Frontal cortex (tissue), 3 donors: ENCODE measurements at regions not wholly inside any gene's neighbourhood (a gene's known extent, or its start where the extent isn't known, plus 50 kb on each side); places are given as distances from the start of the nearest gene placed in this dataset.
"Not testable (repeated sequence)": the region's sequence is repeated elsewhere in the genome, so short reads cannot be mapped to it uniquely, and the experiment has no call there.

Source experiments
- DNase-seq, 2 donors: peaks; one replicate each; pipeline ENCODE4 v3.0.0; 2012; ENCODE audit warnings: low spot score in 2 of 2
- FAIRE-seq: peaks from 2 replicates; lab custom pipeline; 2012; peaks lifted over from hg19 to GRCh38; lab: Jason Lieb, UNC
- donor health status: control.
- donor health status: control.
- donor health status: control.

DNA sequence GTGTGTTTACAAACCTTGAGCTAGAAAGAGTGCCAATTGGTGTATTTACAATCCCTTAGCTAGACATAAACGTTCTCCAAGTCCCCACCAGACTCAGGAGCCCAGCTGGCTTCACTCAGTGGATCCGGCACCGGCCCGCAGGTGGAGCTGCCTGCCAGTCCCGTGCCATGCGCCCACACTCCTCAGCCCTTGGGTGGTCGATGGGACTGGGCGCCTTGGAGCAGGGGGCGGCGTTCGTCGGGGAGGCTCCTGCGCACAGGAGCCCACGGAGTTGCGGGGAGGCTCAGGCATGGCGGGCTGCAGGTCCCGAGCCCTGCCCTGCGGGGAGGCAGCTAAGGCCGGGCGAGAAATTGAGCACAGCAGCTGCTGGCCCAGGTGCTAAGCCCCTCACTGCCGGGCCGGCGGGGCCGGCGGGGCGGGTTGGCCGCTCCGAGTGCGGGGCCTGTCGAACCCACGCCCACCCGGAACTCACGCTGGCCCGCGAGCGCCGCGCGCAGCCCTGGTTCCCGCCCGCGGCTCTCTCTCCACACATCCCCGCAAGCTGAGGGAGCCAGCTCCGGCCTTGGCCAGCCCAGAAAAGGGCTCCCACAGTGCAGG, 1188.0 kb downstream of the NXPH1 start:
- not testable (repeated sequence) for FAIRE-seq, DNase-seq

DNA sequence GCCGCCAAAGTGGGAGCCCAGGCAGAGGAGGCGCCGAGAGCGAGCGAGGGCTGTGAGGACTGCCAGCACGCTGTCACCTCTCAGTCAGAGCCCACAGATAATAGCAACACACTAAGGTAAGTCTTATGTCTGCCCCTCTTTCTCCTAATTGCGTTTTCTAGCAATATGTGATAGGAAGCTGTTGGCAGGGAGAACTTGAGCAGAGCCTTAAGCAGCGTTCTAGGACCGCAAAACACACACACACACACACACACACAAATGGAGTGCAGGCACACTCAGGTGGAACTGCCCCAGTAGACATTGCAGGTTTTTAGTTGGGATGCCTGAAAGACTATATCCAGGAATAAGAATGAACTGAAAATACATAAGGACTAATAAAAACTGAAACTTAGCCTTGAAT, 1188.5 kb downstream of the NXPH1 start:
- DNase-seq, result no peak
- no peak for FAIRE-seq

- no peak for FAIRE-seq
- DNase-seq, result no peak
Observed at GRCh38 chr7:9625953-9626352, 1192.5 kb downstream of the NXPH1 start.

DNA sequence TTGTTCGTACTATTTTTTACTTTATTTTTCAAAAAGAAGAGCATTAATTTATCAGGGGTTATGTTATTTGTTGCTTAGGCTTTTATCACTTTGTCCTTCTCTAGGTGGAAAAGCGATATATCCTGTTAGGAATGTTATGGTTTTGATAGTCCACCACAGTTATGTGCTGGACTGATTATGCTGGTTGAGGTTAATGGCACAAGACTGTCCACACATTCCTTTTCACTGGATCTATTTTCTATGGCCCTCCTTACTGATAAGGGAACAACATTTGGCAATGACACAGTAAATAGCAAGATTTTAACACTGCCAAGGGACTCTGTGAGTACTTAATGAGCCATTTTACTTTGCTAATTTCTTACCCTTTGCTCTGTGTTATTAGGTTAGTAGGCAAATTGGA, 1212.3 kb downstream of the NXPH1 start:
- no peak for FAIRE-seq
- no peak for DNase-seq

DNA sequence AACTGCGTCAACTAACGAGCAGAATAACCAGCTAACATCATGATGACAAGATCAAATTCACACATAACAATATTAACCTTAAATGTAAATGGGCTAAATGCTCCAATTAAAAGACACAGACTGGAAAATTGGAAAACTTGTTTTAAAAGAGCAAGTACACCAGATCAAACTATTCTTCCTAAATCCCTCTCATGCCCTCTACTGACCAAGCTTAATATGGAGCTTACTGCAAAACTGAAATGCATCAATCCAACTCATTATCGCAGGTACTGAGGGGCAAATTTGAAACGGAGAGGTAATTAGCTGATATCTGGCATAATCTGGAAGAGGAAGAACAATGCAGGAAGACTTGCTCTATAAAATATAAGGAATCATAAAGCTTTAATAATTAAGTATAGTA, 1223.8 kb downstream of the NXPH1 start:
- FAIRE-seq (no peak), DNase-seq (no peak)

- FAIRE-seq, result no peak
- DNase-seq, result no peak
Observed at GRCh38 chr7:9671979-9672917, 1238.8 kb downstream of the NXPH1 start.

DNA sequence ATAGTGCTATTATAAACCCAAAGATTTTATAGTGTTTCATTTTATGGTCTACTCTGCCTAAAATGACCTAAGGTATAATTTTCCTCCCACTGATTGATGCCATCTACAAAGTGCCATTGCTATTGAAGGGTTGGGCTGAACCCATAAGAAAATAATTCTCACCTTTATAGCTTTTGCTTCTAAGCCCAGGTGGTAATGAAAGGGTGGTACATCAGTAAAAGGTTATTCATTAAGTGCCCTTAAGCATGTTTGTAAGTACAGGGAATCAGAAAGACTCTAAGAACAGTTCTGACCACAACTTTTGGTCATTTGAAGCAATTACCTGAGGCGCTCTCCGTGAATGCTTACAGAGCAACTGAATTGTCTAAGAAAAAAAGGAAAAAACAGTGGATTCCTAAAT, 1247.3 kb downstream of the NXPH1 start:
- no peak for DNase-seq
- no peak for FAIRE-seq

DNA sequence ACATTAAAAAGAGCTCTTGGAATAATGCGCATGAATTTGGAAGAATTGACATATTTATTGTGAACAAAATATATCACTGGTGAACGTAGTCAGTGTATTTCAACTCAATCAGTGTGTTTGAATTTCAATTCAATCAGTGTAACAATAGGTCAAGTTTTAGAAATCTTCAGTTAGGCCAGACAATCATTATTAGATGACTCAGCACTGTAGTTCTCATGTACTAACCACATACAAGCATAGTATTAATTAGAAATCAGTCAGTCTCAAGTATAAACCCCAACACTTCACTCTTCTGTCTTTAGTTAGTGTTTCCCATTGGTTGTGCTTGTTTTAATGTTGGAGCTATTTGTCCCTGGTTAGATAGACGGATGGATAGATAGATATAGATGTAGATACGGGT, 1247.9 kb downstream of the NXPH1 start:
- FAIRE-seq, result no peak

GRCh38 chr7:9691286-9691685, 1257.9 kb downstream of the NXPH1 start:
- DNase-seq, result no peak
- FAIRE-seq, result no peak

More for the DNA sequence above, 1247.9 kb downstream of the NXPH1 start:
- DNase-seq, result no peak

- no peak for DNase-seq
- no peak for FAIRE-seq
Observed at GRCh38 chr7:9698375-9698774, 1265.0 kb downstream of the NXPH1 start.

DNA sequence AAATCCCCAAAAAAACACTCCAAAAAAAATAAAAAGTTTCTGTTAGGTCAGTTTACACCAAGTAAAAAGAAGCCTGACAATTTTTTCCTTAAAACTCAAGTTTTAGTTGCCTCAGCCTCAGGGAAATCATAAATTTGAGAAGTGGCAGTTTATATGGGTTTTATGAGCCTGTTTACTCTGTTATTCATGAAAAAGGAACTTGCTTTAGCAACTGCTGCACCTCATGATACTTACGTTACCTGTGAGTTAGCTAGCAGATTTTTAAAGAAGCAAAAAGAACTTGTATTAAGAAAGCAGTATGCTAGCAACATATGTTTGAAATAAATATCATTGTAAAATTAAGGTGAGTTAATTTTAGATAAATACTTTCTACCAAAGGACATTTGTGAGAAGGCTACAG, 1264.5 kb upstream of the PHF14 start:
- DNase-seq, result no peak
- no peak for FAIRE-seq

GRCh38 chr7:9711259-9711918, 1262.3 kb upstream of the PHF14 start:
- FAIRE-seq (no peak), DNase-seq (no peak)

GRCh38 chr7:9718071-9718661, 1255.5 kb upstream of the PHF14 start:
- FAIRE-seq, result no peak
- DNase-seq, result no peak

DNA sequence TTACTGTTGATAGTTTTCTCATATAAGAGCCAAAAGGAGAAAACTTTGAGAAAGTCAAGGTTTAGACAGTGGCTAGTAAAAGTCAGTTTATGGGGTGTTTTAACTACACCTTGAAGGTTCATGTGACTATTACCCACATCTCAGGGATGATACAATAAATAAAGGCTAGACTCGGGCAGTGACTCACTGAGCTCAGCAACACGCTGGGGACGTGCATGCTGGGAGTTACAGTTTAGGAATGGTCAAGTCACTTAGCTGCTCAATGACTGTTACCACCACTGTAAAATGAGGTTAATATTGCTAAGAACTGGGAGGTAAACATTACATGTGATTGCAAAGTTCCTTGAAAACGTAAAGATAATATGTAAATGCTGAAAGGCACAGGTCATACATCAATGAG, 1254.4 kb upstream of the PHF14 start:
- FAIRE-seq (no peak), DNase-seq (no peak)

GRCh38 chr7:9719721-9720120, 1254.0 kb upstream of the PHF14 start:
- FAIRE-seq (no peak), DNase-seq (no peak)

- DNase-seq, FAIRE-seq: not testable (repeated sequence)
Observed at GRCh38 chr7:9725940-9726663, 1247.6 kb upstream of the PHF14 start.

DNA sequence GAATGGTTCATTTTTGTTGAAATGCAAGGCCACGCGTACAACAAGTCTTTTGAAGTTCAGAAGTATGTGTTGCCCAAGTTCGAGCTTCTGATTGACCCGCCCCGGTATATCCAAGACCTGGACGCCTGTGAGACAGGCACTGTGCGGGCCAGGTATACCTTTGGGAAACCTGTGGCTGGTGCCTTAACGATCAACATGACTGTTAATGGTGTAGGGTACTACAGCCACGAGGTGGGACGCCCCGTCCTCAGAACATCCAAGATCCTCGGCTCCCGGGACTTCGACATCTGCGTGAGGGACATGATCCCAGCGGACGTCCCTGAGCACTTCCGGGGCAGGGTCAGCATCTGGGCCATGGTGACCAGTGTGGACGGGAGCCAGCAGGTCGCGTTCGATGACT, 1246.9 kb upstream of the PHF14 start:
- FAIRE-seq, DNase-seq: not testable (repeated sequence)

DNA sequence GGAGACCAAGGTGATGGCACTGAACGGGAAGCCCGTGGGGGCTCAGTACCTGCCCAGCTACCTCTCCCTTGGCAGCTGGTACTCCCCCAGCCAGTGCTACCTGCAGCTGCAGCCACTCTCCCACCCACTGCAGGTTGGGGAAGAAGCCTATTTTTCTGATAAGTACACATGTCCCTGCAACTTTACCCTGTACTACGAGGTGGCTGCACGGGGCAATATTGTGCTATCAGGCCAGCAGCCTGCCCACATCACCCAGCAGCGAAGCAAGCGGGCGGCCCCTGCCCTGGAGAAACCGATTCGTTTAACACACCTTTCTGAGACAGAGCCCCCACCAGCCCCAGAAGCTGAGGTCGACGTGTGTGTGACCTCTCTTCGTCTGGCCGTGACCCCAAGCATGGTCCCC, 1246.2 kb upstream of the PHF14 start:
- FAIRE-seq, DNase-seq: not testable (repeated sequence)

DNA sequence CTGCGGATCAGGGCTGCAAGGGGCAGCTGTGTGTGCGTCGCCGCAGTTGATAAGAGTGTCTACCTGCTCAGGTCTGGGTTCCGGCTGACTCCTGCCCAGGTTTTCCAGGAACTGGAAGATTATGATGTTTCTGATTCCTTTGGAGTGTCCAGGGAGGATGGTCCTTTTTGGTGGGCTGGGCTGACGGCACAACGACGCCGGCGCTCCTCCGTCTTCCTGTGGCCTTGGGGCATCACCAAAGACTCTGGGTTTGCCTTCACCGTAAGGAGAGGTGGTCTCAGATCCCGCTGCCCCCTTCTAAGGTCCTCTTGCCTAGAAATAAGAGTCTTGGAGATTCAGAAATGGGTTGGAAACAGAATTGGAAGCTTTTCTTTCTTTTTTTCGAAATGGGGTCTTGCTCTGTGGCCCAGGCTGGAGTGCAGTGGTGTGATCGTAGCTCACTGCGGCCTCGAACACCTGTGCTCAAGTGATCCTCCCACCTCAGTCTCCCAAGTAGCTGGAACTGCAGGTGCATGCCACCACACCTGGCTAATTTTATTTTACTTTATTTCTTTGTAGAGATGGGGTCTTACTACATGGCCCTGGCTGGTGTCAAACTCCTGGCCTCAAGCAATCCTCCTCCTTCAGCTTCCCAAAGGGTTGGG, 1245.5 kb upstream of the PHF14 start:
- DNase-seq, FAIRE-seq: not testable (repeated sequence)
